ENCODE measurements at regions not wholly inside any gene's neighbourhood (a gene's known extent, or its start where the extent isn't known, plus 50 kb on each side); places are given as distances from the start of the nearest gene placed in this dataset.
A peak's percentile ranks its signal among the peaks of the same experiment; 100 is the strongest.
"Not testable (repeated sequence)": the region's sequence is repeated elsewhere in the genome, so short reads cannot be mapped to it uniquely, and the experiment has no call there.

DNA sequence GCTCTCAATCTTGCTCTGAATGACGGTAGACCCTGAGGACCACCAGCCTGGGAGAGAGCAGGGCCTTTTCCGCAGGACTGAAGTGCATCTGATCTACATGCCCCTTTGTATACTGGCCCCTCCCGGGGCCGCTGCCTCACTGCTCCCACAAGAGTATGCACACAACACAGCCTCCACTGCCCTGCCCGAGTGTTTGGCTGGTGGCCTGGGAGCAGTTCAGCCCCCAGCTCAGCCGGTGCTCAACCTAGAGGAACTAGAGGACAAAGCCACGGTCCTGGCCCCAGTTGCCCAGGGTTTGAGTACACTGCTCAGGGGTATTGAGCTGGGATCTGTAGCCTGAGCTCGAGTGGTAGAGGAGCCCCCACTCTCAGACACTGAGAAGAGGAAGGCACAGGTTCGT, 118.9 kb upstream of the CAB39 start:
- DNase-seq, result no peak

DNA sequence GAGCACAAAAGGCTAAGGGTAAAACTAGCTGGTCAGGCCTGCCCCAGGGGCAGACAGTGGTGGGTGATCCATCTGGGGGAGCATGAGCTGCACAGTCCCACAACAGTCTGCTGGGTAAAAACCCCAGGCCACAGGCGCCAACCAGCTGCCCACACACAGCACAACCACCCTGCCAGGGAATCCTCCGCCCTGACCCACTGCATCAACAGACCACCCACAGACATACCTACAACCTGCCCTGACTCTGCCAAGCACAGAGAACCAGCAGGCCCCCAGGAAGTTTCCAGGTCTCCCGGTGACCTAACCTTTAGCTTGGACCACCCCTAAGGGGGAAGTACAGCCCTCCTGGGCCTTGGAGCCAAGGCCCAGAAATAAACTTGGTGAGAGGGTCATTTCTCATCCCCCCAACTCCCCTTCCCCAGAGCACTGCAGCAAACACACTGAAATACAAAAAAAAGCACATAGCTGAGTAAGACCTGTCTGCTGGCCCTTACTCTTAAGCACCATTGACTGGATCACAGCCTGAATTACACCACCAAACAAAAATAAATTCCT, 118.3 kb upstream of the CAB39 start:
- no peak for DNase-seq

DNA sequence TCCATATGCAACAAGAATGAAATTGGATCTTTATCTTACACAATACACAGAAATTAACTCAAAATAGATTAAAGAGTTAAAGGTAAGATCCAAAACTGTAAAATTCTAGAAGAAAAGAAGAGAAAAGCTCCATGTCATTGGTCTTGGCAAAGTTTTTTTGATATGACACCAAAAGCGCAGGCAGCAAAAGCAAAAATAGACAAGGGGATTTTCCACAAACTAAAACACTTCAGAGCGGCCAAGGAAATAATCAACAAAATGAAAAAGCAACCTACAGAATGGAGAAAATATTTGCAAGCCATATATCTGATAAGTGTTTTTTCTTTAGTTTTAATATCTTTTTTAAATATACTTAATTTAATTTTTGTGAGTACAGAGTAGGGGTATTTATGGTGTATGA, 112.8 kb upstream of the CAB39 start:
- no peak for DNase-seq

DNA sequence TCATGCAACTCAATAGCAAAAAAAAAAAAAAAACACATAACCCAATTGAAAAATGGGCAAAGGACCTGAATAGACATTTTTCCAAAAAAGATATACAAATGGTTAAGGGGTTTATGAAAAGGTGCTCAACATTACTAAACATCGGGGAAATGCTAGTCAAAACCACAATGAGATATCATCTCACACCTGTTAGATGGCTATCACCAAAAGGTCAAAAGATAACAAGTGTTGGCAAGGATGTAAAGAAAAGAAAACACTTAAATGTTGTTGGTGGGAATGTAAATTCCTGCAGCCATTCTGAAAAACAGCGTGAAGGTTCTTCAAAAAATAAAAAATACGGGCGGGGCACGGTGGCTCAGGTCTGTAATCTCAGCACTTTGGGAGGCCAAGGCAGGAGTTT, 112.4 kb upstream of the CAB39 start:
- DNase-seq, result no peak

DNA sequence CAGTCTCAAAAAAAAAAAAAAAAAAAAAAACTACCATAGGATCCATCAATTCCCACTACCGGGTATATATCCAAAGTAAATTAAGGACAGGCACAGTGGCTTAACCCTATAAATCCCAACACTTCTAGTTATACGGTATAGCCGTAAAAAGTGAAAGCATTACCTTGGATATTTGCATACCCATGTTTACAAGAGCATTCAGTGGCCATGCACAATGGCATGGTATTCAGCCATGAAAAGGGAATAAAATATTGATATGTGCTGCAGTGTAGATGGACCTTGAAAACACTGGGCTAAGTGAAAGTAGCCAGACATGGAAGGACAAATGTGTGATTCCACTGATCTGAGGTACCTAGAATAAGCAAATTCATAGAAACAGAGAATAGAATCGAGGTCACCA, 111.8 kb upstream of the CAB39 start:
- no peak for DNase-seq

DNA sequence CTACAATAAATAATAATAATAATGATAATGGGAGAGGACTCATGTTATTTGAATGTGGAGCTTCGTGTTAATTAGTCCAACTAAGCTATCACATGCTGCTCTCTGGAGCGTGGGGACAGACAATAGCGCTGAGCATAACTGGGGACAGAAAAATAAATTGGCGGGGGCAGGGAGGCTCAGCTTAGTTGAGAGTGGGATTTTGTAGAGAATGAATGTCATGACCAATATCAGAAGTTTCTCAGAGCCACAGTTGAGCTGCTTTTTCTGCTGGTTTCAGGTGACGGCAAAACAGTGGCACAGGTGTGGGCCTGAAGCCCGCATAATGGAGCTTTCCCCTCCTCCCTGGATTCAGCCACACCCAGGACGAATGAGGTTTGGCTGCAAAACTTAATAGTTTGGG, 111.1 kb upstream of the CAB39 start:
- DNase-seq, result no peak

DNA sequence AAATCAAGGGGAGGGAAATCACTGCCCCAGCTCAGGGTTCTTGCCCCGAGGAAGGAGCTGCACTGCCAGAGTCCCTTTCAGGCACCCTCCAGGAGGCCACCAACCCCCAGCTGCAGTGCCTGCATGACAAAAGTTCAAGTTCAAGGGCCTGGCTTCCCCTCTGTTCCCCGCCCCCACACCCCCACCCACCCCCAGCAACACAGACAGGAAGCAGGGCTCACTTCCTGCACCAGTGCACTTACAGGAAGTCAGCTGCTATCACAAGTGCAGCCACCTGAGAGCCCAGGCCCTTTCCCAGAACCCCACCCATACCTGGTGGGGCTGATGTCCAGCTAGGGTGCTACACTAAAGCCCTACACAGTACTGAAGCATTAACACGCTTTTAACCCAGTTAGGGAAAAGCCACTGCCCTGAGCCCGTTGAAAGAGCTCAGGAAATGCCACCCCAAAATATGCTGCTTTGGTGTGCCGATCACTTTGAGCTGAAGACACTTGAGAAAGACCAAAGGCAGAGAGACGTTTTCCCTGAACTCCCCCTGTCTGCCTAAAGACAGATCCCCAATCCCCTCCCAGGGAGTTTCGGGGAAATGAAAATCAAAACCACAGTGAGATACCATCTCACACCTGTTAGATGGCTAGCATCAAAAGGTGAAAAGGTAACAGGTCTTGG, 109.9 kb upstream of the CAB39 start:
- peak; percentile 45 for DNase-seq

DNA sequence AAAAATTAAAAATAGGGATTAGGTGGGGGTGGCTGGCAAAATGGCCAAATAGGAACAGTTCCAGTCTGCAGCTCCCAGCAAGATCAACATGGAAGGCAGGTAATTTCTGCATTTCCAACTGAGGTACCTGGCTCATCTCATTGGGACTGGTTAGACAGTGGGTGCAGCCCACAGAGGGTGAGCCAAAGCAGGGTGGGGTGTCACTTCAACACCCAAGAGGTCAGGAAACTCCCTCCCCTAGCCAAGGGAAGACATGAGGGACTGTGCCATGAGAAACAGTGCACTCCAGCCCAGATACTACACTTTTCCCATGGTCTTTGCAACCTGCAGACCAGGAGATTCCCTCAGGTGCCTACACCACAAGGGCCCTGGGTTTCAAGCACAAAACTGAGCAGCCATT, 109.3 kb upstream of the CAB39 start:
- not testable (repeated sequence) for DNase-seq

DNA sequence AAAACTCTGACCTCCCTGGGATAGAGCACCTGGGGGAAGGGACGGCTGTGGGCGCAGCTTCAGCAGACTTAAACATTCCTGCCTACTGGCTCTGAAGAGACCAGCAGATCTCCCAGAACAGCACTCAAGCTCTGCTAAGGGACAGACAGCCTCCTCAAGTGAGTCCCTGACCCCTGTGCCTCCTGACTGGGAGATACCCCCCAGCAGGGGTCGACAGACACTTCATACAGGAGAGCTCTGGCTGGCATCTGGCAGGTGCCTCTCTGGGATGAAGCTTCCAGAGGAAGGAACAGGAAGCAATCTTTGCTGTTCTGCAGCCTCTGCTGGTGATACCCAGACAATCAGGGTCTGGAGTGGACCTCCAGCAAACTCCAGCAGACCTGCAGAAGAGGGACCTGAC, 108.5 kb upstream of the CAB39 start:
- DNase-seq, result not testable (repeated sequence)

DNA sequence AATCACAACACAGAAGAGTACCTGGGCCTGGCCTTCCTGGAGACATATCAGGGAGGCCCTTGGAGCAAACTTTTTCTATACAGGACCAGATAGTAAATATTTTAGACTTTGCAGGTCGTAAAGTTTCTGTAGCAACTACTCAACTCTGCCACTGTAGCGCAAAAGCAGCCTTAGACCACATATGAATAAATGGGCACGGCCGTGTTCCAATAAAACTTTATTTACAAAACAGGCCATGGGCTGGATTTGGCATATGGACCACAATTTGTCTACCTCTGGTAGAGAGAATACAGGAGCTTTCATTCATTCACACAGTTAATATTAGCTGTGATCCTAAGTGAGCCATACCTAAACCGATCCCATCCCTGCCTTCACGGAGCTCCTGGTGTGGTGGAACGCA, 98.6 kb upstream of the CAB39 start:
- DNase-seq, result no peak

DNA sequence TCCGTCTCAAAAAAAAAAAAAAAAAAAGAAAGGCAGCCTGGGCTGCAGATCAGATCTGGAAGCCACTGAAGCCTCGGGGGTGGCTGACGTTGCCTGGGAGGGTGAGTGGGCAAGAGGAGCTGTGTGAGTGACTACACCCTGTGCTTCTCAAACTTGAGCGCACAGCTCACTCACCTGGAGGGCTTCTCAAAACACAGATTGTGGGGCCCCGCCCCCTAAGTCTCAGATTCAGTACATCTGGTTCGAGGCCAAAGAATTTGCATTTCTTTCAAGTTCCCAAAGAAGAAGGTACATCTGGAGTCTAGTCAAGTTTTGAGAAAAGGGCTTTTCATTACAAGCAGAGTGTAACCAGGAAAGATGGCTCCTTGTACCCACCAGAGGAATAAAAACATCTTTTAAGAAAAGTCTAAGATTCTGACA, 97.7 kb upstream of the CAB39 start:
- DNase-seq, result peak; percentile 56

DNA sequence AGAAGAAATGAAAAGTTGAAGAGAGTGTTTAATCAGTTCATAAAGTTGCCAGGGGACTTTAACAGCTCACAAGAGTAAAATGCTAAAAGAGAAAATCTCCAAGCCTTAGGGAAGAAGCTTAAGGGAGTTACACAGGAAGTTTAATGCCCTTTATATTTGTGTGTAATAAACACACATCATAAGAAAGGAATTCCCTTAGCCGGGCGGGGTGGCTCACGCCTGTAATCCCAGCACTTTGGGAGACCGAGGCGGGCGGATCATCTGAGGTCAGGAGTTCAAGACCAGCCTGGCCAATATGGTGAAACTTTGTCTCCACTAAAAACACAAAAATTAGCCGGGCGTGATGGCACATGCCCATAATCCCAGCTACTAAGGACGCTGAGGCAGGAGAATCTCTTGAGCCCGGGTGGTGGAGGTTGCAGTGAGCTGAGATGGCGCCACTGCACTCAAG, 95.4 kb upstream of the CAB39 start:
- DNase-seq, result not testable (repeated sequence)

DNA sequence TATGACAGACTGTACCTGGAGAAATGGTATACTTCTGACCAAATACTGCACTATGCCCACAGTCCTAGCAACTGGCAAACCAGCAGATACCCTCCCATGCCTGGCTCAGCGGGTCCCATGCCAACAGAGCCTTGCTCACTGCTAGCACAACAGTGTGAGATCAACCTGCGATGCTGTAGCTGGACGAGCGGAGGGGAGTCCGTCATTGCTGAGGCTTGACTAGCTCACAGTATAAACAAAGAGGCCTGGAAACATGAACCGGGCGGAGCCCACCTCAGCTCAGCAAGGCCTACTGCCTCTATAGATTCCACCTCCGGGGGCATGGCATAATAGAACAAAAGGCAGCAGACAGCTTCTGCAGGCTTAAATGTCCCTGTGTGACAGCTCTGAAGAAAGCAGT, 93.2 kb upstream of the CAB39 start:
- no peak for DNase-seq

DNA sequence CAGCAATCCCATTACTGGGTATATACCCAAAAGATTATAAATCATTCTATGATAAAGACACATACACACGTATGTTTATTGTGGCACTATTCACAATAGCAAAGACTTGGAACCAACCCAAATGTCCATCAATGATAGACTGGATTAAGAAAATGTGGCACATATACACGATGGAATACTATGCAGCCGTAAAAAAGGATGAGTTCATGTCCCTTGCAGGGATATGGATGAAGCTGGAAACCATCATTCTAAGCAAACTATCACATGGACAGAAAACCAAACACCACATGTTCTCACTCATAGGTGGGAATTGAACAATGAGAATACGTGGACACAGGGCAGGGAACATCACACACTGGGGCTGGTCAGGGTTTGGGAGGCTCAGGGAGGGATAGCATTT, 87.4 kb upstream of the CAB39 start:
- not testable (repeated sequence) for DNase-seq

DNA sequence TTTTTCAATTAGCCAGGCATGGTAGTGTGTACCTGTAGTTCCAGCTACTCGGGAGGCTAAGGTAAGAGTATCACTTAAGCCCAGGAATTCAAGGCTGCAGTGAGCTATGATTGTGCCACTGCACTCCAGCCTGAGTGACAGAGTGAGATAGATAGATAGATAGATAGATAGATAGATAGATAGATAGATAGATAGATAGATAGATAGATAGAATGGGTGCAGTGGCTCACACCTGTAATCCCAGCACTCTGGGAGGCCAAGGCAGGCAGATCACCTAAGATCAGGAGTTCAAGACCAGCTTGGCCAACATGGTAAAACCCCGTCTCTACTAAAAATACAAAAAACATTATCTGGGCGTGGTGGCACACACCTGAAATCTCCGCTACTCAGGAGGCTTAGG, 85.6 kb upstream of the CAB39 start:
- DNase-seq, result not testable (repeated sequence)

DNA sequence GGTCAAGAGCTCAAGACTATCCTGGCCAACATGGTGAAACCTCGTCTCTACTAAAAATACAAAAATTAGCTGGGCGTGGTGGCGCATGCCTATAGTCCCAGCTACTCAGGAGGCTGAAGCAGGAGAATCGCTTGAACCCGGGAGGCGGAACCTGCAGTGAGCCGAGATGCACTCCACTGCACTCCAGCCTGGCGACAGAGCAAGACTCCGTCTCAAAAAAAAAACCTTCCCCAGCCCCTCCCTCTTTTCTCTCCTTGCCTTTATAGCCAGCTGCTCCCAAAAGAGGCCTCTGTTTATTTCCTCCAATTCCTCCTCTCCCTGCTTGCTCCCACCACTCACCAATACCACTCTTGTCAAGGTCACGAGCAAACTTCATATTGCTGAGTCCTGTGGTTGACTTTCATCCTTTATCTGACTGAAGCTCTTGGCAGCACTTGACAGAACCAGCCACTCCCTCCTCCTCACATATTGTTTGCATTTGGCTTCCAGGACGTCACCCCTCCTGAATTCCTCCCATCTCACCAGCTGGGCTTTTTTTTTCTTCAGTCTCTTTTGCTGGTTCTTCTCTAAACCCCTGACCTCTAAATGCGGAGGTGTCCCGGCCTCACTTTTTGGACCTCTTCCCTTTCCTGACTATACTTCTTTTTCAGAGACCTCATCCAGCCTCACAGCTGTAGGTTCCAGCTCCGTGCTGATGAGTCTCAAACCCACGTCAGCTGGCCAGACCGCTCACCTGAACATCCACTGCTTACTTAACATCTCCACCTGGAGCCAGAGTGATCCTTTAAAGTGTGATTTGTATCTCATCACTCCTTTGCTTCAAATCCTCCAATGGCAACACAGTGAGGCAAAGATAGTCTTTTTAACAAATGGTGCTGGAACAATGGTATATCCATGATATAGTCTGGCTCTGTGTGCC, 84.6 kb upstream of the CAB39 start:
- no peak for DNase-seq

DNA sequence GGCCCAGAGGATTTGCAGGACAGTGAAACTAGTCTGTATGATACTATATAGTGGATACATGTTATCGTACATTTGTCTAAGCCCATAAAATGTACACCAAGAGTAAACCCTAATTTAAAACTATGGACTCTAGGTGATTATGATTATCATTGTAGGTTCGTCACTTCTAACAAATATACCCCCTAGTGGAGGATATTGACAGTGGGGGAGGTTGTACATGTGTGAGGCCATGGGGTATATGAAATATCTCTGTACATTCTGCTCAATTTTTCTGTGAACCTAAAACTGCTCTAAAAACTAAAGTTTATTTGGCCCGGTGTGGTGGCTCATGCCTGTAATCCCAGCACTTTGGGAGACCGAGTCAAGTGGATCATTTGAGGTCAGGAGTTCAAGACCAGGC, 81.2 kb upstream of the CAB39 start:
- DNase-seq, result no peak

DNA sequence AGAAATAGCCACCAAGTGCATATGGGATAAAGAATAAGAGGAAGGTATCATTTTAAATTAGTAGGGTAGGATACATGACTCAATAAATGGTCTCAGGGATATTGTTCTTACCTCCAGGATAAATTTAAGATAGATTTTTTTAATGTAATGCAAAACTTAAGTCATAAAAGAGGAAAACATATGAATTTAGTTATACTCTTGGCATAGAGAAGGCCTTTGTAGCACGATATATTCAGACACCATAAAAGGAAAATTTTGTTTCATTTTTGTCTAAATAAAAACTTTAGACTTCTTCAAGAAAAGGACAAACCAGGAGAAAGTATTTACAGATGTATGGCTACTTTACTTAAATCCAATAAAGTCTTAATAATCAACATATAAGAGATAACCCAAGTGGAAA, 78.5 kb upstream of the CAB39 start:
- DNase-seq, result no peak

DNA sequence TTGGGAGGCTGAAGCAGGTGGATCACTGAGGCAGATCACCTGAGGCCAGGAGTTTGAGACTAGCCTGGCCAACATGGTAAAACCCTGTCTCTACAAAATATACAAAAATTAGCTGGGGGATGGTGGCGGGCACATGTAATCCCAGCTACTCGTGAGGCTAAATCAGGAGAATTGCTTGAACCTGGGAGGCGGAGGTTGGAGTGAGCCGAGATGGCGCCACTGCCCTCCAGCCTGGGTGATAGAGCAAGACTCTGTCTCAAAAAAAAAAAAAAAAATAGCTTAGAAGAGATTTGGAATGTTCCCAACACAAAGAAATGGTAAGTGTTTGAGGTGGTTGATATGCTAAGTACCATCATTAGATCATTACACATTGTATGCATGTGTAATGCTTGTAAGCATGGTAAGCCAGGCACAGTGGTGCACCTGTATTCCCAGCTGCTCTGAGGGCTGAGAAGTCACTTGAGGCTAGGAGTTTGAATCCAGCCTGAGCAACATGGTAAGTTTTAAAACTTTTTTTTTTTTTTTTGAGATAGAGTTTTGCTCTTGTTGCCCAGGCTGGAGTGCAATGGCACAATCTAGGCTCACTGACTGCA, 77.8 kb upstream of the CAB39 start:
- not testable (repeated sequence) for DNase-seq

DNA sequence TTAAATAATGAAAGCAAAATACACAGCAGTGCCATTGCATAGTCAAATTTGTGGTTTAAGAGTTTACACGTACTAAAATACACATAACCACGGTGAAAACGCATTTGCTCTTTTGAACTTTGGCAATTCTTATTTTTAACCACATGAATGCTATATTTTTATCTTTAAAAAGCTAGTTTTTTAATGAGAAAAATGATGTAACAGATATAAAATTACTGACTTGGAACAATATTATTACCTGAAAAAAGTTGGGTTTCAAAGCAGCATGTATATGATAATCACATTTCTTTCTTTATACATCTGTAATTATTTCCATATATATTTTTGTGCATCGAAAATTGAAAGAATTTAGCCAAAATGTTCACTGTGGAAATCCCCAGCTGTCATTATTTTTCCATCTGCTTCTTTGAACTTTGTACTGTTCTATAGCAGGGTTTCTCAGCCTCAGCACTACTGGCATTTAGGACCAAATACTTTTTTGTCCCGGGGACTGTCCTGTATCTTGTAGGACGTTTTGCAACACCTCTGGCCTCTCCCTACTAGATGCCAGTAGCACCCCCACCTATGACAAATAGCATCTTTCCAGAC, 75.9 kb upstream of the CAB39 start:
- DNase-seq, result no peak

DNA sequence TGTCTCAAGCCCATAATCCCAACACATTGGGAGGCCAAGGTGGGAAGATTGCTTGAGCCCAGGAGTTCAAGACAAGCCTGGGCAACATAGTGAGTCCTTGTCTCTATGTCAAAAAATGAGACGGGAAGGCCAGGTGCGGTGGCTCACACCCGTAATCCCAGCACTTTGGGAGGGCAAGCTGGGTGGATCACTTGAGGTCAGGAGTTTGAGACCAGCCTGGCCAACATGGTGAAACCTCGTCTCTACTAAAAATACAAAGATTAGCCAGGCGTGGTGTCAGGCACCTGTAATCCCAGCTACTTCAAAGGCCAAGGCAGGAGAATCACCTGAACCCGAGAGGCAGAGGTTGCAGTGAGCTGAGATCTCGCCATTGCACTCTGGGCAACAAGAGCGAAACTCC, 75.2 kb upstream of the CAB39 start:
- not testable (repeated sequence) for DNase-seq

DNA sequence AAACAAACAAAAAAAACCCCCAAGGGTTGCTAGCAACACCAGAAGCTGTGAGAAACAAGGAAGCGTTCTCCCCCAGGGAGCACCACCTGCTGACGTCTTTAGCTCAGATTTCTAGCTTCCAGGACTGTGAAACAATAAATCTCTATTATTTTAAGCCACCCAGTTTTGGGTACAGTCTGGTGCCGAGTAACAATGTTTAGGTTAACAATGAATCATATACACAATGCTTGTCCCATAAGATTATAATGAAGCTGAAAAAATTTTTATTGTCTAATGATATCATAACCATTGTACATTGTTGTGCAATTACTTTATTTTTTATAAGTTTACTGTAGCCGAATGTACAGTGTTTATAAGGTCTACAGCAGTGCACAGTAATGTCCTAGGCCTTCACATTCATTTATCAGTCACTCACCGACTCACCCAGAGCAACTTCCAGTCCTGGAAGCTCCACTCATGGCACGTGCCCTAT, 72.1 kb upstream of the CAB39 start:
- DNase-seq, result no peak

DNA sequence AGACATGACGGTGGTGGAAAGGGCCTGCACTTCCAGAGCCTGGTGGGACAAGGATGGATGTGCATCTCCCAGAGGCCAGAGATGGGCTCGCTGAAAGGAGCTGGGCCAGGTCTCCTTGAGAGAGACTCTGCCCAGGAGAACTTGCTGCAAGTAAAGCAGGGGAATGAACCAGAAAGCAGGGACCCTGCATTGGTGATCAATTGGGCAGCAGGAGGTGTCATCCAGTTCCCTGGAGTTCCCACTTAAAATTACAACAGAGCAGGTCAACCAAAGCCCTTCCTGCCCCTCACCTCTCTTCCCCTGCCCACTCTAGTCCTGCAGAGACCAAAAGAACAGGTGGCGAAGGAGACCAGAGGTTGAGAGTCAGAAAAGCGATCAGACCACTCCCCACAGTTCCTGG, 69.7 kb upstream of the CAB39 start:
- DNase-seq, result no peak
